IMR-90 (cell line): ENCODE measurements at regions not wholly inside any gene's neighbourhood (a gene's known extent, or its start where the extent isn't known, plus 50 kb on each side); places are given as distances from the start of the nearest gene placed in this dataset.

ENCODE experiments used
- ATAC-seq: fragments of 200-7000 bp; cut with Tn5 transposase; 2 replicates; pipeline ENCODE4 v1.9.1; 2020; ENCODE audit warnings: low read depth, mild to moderate bottlenecking, moderate library complexity
- BruUV-seq: library from RNA; stranded (reverse); fragments of 400-500 nt; replicated peaks from 2 replicates; lab custom pipeline; 2021; lab: Mats Ljungman, UMichigan
- CTCF ChIA-PET: fragments of 300-600 bp; formaldehyde crosslinking; extraction: SDS; loops from one replicate; lab custom pipeline; 2021; ENCODE audit warnings: antibody characterized with exemption; lab: Yijun Ruan, JAX
- POLR2A ChIA-PET: fragments of 300-600 bp; sonication (Branson Sonifier 250); formaldehyde crosslinking; loops from one replicate; lab custom pipeline; 2022; ENCODE audit warnings: antibody characterized with exemption; ENCODE audit not compliant: unreplicated experiment; lab: Charles Lee
- DNase-seq: peaks from one replicate; pipeline ENCODE4 v3.0.0; 2013
- H2AFZ ChIP-seq: replicated peaks from 2 replicates; pipeline ENCODE3; 2013; ENCODE audit warnings: low read length, mild to moderate bottlenecking; ENCODE audit not compliant: poor library complexity
- H2AK5ac ChIP-seq: 2 replicates; pipeline ENCODE4 v1.6.1; 2013; ENCODE audit warnings: low read depth, low read length, inconsistent platforms
- H2AK9ac ChIP-seq: replicated peaks from 2 replicates; pipeline ENCODE3; 2013; ENCODE audit warnings: mild to moderate bottlenecking, low read depth, low read length, moderate library complexity; ENCODE audit not compliant: poor library complexity
- H2BK120ac ChIP-seq: 2 replicates; pipeline ENCODE4 v1.6.1; 2013; ENCODE audit warnings: low read depth, low read length, inconsistent platforms
- H2BK15ac ChIP-seq: 3 replicates; pipeline ENCODE4 v1.6.1; 2013; ENCODE audit warnings: low read depth, low read length, inconsistent platforms
- H2BK20ac ChIP-seq: 2 replicates; pipeline ENCODE4 v1.6.1; 2013; ENCODE audit warnings: low read depth, mild to moderate bottlenecking, inconsistent platforms, low read length, moderate library complexity
- H2BK5ac ChIP-seq: 2 replicates; pipeline ENCODE4 v1.6.1; 2013; ENCODE audit warnings: mild to moderate bottlenecking, low read depth, low read length, inconsistent platforms; ENCODE audit not compliant: poor library complexity, severe bottlenecking
- H3K14ac ChIP-seq: replicated peaks from 2 replicates; pipeline ENCODE4 v1.6.1; 2013; ENCODE audit warnings: low read depth, low read length, inconsistent platforms
- H3K18ac ChIP-seq: 2 replicates; pipeline ENCODE4 v1.6.1; 2013; ENCODE audit warnings: low read depth, low read length, control low read depth
- H3K23ac ChIP-seq: 2 replicates; pipeline ENCODE4 v1.6.1; 2013; ENCODE audit warnings: low read depth, low read length, inconsistent platforms
- H3K27ac ChIP-seq: 2 replicates; pipeline ENCODE4 v1.5.1; 2013; ENCODE audit warnings: mild to moderate bottlenecking, control low read depth, low read length; ENCODE audit not compliant: insufficient read depth
- H3K27me3 ChIP-seq: 2 replicates; pipeline ENCODE4 v1.6.1; 2013; ENCODE audit warnings: low read length; ENCODE audit not compliant: control insufficient read depth, insufficient read depth
- H3K36me3 ChIP-seq: 2 replicates; pipeline ENCODE4 v1.6.1; 2013; ENCODE audit warnings: low read length, mixed read lengths; ENCODE audit not compliant: control insufficient read depth, insufficient read depth
- H3K4ac ChIP-seq: 2 replicates; pipeline ENCODE4 v1.6.1; 2013; ENCODE audit warnings: low read depth, low read length, inconsistent platforms
- H3K4me1 ChIP-seq: 2 replicates; pipeline ENCODE4 v1.6.1; 2013; ENCODE audit warnings: low read length, mixed read lengths; ENCODE audit not compliant: control insufficient read depth, insufficient read depth
- H3K4me2 ChIP-seq: 2 replicates; pipeline ENCODE4 v1.6.1; 2013; ENCODE audit warnings: low read depth, mild to moderate bottlenecking, control low read depth, low read length, moderate library complexity
- H3K4me3 ChIP-seq: 2 replicates; pipeline ENCODE4 v1.5.1; 2013; ENCODE audit warnings: low read depth, mild to moderate bottlenecking, control low read depth, low read length, moderate library complexity; ENCODE audit not compliant: insufficient read depth
- H3K56ac ChIP-seq: 2 replicates; pipeline ENCODE4 v1.6.1; 2013; ENCODE audit warnings: low read length, inconsistent platforms; ENCODE audit not compliant: insufficient read depth; ENCODE audit errors: extremely low read depth
- H3K79me1 ChIP-seq, 2 experiments: 2 replicates each; pipeline ENCODE4 v1.6.1; 2013; ENCODE audit warnings: low read length in 2 of 2, inconsistent platforms in 1 of 2, low read depth in 1 of 2
- H3K9ac ChIP-seq: 2 replicates; pipeline ENCODE4 v1.6.1; 2013; ENCODE audit warnings: low read depth, low read length, control low read depth
- H3K9me1 ChIP-seq: 2 replicates; pipeline ENCODE4 v1.6.1; 2013; ENCODE audit warnings: low read length, inconsistent platforms; ENCODE audit not compliant: insufficient read depth
- H3K9me3 ChIP-seq: 2 replicates; pipeline ENCODE4 v1.6.1; 2013; ENCODE audit warnings: low read length; ENCODE audit not compliant: control insufficient read depth, insufficient read depth
- H4K20me1 ChIP-seq: 2 replicates; pipeline ENCODE4 v1.6.1; 2013; ENCODE audit warnings: low read length, inconsistent platforms; ENCODE audit not compliant: insufficient read depth
- H4K5ac ChIP-seq: 2 replicates; pipeline ENCODE4 v1.6.1; 2013; ENCODE audit warnings: mild to moderate bottlenecking, low read depth, low read length, control low read depth
- H4K8ac ChIP-seq, 2 experiments: 2 replicates each; pipeline ENCODE4 v1.6.1; 2013; ENCODE audit warnings: low read depth in 2 of 2, low read length in 2 of 2, control low read depth in 1 of 2, inconsistent platforms in 1 of 2
- H4K91ac ChIP-seq: 2 replicates; pipeline ENCODE4 v1.6.1; 2013; ENCODE audit warnings: low read depth, low read length, inconsistent platforms; ENCODE audit not compliant: insufficient read depth
- BHLHE40 ChIP-seq: fragments of 150-350 bp; IDR thresholded peaks from 2 replicates; pipeline ENCODE4 v1.6.1; 2016; ENCODE audit warnings: mild to moderate bottlenecking, low read depth, low read length
- MAFK ChIP-seq: IDR thresholded peaks from 2 replicates; pipeline ENCODE4 v1.6.1; 2012; ENCODE audit warnings: low read depth, low read length, improper control_type of control experiment
- RAD21 ChIP-seq: IDR thresholded peaks from 2 replicates; pipeline ENCODE4 v1.6.1; 2012; ENCODE audit warnings: low read length, improper control_type of control experiment
- WGBS, 2 experiments: methylation state at CpG; one replicate each; pipeline versions ENCODE4 v1.1.5 to v1.1.7; 2013; ENCODE audit warnings: missing lambda C conversion rate in 2 of 2; ENCODE audit not compliant: insufficient read length in 1 of 2; ENCODE audit errors: extremely low coverage in 2 of 2; 5-methylcytosine and 5-hydroxymethylcytosine counted together
- dilution Hi-C: fragments of 300-500 bp; cut with HindIII; formaldehyde crosslinking; loops from one replicate; pipeline ENCODE4 v1.14.3; 2018; ENCODE audit warnings: low sequenced_read_pairs; ENCODE audit not compliant: unreplicated experiment
- in situ Hi-C: fragments of 300-500 bp; cut with MboI; formaldehyde crosslinking; loops from 3 replicates; pipeline ENCODE4 v1.14.3; 2019; ENCODE audit warnings: low sequenced_read_pairs, inconsistent platforms, mixed read lengths
- intact Hi-C: fragments of 100-400 bp; cut with micrococcal nuclease; formaldehyde crosslinking; loops from 2 replicates; pipeline ENCODE4 v1.10.0; 2022
- microRNA-seq, 2 experiments: library from miRNA; stranded (forward) in 1 of 2; unstranded in 1 of 2; fragments of 10-50 nt in 1 of 2; fragments of <30 nt in 1 of 2; gene quantifications in 1 of 2; microRNA quantifications in 1 of 2; one replicate each; pipeline versions ENCODE3 to v1.1.0; 2013 to 2020; ENCODE audit not compliant: insufficient read depth in 1 of 2, insufficient read length in 1 of 2, unreplicated experiment in 1 of 2
- small RNA-seq, 5 experiments: library from RNA; depleted of rRNA; stranded (forward); fragments of <200 nt; gene quantifications; one replicate each; pipeline ENCODE3, GENCODE V24; 2012
- TF ChIP-seq, protein P1 (sequence below): conservative IDR thresholded peaks from 2 replicates; pipeline ENCODE4 v1.5.1; 2012; ENCODE audit warnings: mild to moderate bottlenecking, low read depth, low read length, improper control_type of control experiment
- TF ChIP-seq, protein P2 (sequence below): fragments of 150-350 bp; IDR thresholded peaks from 2 replicates; pipeline ENCODE4 v1.6.1; 2016; ENCODE audit warnings: low read depth, mild to moderate bottlenecking, low read length, moderate library complexity, borderline replicate concordance

DNA sequence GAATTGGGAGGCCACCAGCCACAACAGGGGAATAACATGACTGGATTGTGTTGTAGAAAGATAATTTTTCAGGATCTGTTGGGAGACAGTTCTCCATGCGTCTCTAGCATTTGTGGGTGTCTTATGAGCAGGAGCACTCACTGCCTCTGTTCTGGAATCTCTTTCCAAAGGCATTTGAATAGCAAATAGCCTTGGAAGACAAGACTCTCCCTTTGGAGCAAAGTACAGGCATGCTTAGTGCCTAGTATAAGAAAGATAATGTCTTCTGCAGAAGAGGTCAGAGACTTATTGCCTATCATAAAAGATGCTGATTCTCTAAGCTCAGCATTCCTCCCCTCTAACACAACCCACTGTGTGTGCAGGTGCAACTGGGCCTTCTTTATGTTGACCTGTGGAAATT, 58.3 kb downstream of the VCPKMT start:
- H3K9me1 ChIP-seq = peaks cover 31% of the 10 kb centered on the region
- TF ChIP-seq, protein P1, sequence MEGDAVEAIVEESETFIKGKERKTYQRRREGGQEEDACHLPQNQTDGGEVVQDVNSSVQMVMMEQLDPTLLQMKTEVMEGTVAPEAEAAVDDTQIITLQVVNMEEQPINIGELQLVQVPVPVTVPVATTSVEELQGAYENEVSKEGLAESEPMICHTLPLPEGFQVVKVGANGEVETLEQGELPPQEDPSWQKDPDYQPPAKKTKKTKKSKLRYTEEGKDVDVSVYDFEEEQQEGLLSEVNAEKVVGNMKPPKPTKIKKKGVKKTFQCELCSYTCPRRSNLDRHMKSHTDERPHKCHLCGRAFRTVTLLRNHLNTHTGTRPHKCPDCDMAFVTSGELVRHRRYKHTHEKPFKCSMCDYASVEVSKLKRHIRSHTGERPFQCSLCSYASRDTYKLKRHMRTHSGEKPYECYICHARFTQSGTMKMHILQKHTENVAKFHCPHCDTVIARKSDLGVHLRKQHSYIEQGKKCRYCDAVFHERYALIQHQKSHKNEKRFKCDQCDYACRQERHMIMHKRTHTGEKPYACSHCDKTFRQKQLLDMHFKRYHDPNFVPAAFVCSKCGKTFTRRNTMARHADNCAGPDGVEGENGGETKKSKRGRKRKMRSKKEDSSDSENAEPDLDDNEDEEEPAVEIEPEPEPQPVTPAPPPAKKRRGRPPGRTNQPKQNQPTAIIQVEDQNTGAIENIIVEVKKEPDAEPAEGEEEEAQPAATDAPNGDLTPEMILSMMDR = no peak
- TF ChIP-seq BHLHE40 (no peak), RAD21 (no peak), MAFK (no peak)
- TF ChIP-seq, protein P2, sequence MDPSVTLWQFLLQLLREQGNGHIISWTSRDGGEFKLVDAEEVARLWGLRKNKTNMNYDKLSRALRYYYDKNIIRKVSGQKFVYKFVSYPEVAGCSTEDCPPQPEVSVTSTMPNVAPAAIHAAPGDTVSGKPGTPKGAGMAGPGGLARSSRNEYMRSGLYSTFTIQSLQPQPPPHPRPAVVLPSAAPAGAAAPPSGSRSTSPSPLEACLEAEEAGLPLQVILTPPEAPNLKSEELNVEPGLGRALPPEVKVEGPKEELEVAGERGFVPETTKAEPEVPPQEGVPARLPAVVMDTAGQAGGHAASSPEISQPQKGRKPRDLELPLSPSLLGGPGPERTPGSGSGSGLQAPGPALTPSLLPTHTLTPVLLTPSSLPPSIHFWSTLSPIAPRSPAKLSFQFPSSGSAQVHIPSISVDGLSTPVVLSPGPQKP = no peak
- peaks cover 0 to 9% of the 10 kb centered on the region in 2 experiments; a peak in 2 of 4 replicates for H3K79me1 ChIP-seq
- dilution Hi-C loops = no loop called here
- H4K91ac ChIP-seq = no peak overlapping the region
- no peak overlapping the region for H4K5ac ChIP-seq
- H3K4me1 ChIP-seq = peaks cover 33% of the 10 kb centered on the region
- H2BK15ac ChIP-seq = no peak overlapping the region; the same call in 2 of the 3 replicates
- H3K4me2 ChIP-seq = no peak overlapping the region
- H3K23ac ChIP-seq = no peak overlapping the region; the same call in 1 of the 2 replicates
- H3K9ac ChIP-seq = no peak overlapping the region
- DNase-seq (no peak), ATAC-seq (no peak)
- no peaks in the 10 kb centered on the region for H3K27me3 ChIP-seq
- intact Hi-C loops = no loop called here
- H2AFZ ChIP-seq = no peak overlapping the region
- no peak overlapping the region for H2BK120ac ChIP-seq
- CTCF ChIA-PET = no interaction called here
- POLR2A ChIA-PET = no interaction called here
- BruUV-seq = no TSS peak
- no peak overlapping the region for H2BK20ac ChIP-seq
- H4K8ac ChIP-seq = peak overlapping the region in 1 of 2 experiments; percentile 25; a peak in 1 of 4 replicates
- no peaks in the 10 kb centered on the region for H4K20me1 ChIP-seq
- H3K36me3 ChIP-seq = no peaks in the 10 kb centered on the region
- no peak overlapping the region for H3K56ac ChIP-seq
- no peak overlapping the region for H2AK9ac ChIP-seq
- H3K27ac ChIP-seq = no peak overlapping the region
- H3K4ac ChIP-seq = peak overlapping the region; percentile 1; the same call in 1 of the 2 replicates
- 0 out of 2 replicates have a peak overlapping the region, but pooled peaks have one; percentile 20 for H2AK5ac ChIP-seq
- no CpG with 5 or more reads among the region's 1 CpG for WGBS, 2 experiments
- H2BK5ac ChIP-seq = no peak overlapping the region
- H3K9me3 ChIP-seq = no peaks in the 10 kb centered on the region
- H3K4me3 ChIP-seq = no peak overlapping the region
- in situ Hi-C loops = no loop called here
- no peak overlapping the region for H3K14ac ChIP-seq
- no peak overlapping the region for H3K18ac ChIP-seq

Small RNA genes in the stretch of these regions (microRNA-seq; reads per million reads assigned to microRNA genes)
- 0 reads per million in 2 experiments for gene MIR6076

Small RNA genes in the stretch of these regions (small RNA-seq; reads per million reads assigned to genes)
- gene MIR6076 = 0 reads per million in 5 experiments
